Fibroblast of villous mesenchyme (primary cell): ENCODE measurements at regions not wholly inside any gene's neighbourhood (a gene's known extent, or its start where the extent isn't known, plus 50 kb on each side); places are given as distances from the start of the nearest gene placed in this dataset.

Experiments used
- DNase-seq: peaks from one replicate; pipeline ENCODE4 v3.0.0-alpha.2; 2010; ENCODE audit warnings: low read depth
- H3K4me3 ChIP-seq: 2 replicates; pipeline ENCODE4 v1.5.1; 2011; ENCODE audit warnings: low read depth, mild to moderate bottlenecking, low read length
- TF ChIP-seq, protein P1 (sequence below): IDR thresholded peaks from 2 replicates; pipeline ENCODE4 v1.5.1; 2012; ENCODE audit warnings: low read depth, mild to moderate bottlenecking, low read length; ENCODE audit not compliant: insufficient read depth

- TF ChIP-seq, protein P1, sequence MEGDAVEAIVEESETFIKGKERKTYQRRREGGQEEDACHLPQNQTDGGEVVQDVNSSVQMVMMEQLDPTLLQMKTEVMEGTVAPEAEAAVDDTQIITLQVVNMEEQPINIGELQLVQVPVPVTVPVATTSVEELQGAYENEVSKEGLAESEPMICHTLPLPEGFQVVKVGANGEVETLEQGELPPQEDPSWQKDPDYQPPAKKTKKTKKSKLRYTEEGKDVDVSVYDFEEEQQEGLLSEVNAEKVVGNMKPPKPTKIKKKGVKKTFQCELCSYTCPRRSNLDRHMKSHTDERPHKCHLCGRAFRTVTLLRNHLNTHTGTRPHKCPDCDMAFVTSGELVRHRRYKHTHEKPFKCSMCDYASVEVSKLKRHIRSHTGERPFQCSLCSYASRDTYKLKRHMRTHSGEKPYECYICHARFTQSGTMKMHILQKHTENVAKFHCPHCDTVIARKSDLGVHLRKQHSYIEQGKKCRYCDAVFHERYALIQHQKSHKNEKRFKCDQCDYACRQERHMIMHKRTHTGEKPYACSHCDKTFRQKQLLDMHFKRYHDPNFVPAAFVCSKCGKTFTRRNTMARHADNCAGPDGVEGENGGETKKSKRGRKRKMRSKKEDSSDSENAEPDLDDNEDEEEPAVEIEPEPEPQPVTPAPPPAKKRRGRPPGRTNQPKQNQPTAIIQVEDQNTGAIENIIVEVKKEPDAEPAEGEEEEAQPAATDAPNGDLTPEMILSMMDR = no peak
- no peak for DNase-seq
- no peak overlapping the region for H3K4me3 ChIP-seq
Observed at GRCh38 chr13:111539791-111540446, 219.5 kb downstream of the TEX29 start.

GRCh38 chr13:111540486-111540885 is 220.0 kb downstream of the TEX29 start:
- no peak overlapping the region for H3K4me3 ChIP-seq
- TF ChIP-seq, protein P1 = no peak
- DNase-seq = no peak

- TF ChIP-seq, protein P1 = no peak
- no peak for DNase-seq
Observed at GRCh38 chr13:111541345-111541744, 220.9 kb downstream of the TEX29 start.

DNA sequence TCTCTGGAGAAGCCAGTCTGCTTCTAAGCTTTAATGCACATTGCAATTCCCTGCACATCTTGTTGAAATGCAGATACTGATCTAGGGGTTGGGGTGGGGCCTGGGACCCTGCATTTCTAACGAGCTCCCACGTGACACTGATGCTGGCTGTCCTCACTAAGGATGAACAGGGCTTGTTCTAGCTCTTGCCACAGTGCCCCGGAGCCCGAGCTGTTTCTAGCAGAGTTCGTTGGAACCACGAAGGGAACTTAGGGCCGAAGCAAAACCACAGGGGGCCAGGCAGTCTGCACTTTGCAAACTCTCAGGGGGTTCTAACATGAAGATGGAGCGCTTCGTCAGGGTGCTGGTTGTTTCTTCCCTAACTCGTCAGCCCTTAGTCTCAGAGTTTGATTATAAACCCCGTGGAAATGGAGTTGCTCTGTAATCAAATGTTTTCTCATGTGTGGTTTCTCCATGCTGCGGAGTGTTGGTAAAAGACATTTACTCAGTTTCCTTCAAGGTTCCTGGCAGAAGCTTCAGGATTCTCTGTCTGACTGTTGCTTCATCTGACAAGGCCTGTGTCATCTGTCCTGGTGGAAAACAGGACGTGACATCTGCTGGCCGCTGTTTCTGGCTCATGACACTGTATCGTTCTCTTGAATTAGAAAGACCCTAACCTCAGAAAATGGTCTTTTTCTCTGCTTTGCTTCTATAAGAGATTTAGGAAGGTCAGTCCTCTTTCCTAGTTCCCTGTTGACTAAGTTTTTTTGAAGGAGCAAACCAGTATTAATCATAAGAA is 221.5 kb downstream of the TEX29 start:
- H3K4me3 ChIP-seq = no peak overlapping the region
- TF ChIP-seq, protein P1 = no peak
- DNase-seq = no peak

More at GRCh38 chr13:111541345-111541744, 220.9 kb downstream of the TEX29 start:
- H3K4me3 ChIP-seq = no peak overlapping the region

GRCh38 chr13:111542530-111543341 is 222.3 kb downstream of the TEX29 start:
- DNase-seq = no peak
- TF ChIP-seq, protein P1 = no peak
- H3K4me3 ChIP-seq = no peak overlapping the region

DNA sequence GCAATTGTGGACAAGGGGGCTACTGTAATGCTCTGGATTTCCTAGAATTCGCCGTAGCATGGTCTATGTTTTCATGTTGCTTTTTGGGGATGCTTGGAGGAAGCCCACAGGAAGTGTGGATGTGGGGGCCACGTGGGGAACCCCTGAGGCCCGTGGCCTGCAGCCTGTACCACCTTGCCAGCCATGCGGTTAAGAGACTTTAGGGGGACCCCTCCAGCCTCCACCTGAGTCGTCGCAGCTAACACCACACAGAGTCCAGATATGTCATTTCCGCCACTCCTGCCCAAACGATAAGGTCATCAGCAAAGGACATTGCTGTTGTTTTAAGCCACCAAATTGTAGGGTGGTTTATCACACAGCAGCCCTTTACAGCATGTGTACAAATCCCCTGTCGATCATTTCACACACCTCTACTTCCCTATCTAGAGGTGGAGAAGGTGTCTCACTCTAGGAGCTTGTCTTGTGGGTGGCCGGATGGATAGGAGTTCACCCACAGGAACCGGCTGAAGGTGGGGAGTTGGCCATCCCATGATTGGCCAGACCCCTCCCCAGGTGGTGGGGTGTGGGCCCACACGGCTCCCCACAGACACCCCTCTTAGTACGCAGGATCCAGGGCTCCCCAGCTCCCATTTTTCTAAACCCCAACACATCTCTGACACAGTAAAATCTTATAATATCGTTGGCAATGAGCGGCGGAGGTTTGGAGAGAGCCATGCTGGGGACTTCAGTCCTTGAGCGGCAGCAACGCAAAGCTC is 226.7 kb downstream of the TEX29 start:
- DNase-seq = no peak
- TF ChIP-seq, protein P1 = no peak
- H3K4me3 ChIP-seq = no peak overlapping the region
